ENCODE measurements at regions not wholly inside any gene's neighbourhood (a gene's known extent, or its start where the extent isn't known, plus 50 kb on each side); places are given as distances from the start of the nearest gene placed in this dataset.

GRCh38 chr1:212155219-212155618 lies 119.7 kb downstream of the DTL start:
- intact Hi-C loops (cut with micrococcal nuclease), result loop anchor here (10.0 kb wide), 1 partner anchor 80 kb away; no protein-coding TSS in a partner anchor
- ChIA-PET CTCF (ENCODE audit: low intra/inter-chr PET ratio) (no interaction called here), POLR2A (no interaction called here)
- Histone ChIP-seq H3K27ac (ENCODE audit: extremely low read depth, low read depth, low read length) (peak overlapping the region; percentile 31; the same call in 2 of the 3 replicates), H3K9me3 (replicated peaks; ENCODE audit: control insufficient read depth, insufficient read depth, low read depth, low read length) (no peaks in the 10 kb centered on the region; the same call in 1 of the 2 replicates), H4K20me1 (replicated peaks; ENCODE audit: control insufficient read depth, insufficient read depth, low read length) (no peaks in the 10 kb centered on the region), H3K4me1 (replicated peaks in 1 of 2; ENCODE audit: control insufficient read depth in 2 of 2, insufficient read depth in 2 of 2, low read length in 2 of 2) (peaks cover 44 to 53% of the 10 kb centered on the region in 2 experiments), H3K9ac (ENCODE audit: insufficient read depth in 1 of 2, low read depth in 2 of 2, low read length in 2 of 2) (no peak overlapping the region), H3K4me3 (no peak overlapping the region), H3K4me2 (ENCODE audit: insufficient read depth, low read length) (no peak overlapping the region), H3K36me3 (ENCODE audit: control insufficient read depth, insufficient read depth, low read length) (no peaks in the 10 kb centered on the region), H3K27me3 (ENCODE audit: control insufficient read depth in 2 of 2, insufficient read depth in 2 of 2, low read length in 2 of 2) (no peaks in the 10 kb centered on the region), H3K79me2 (ENCODE audit: control insufficient read depth, insufficient read depth, low read length) (no peaks in the 10 kb centered on the region), H2AFZ (ENCODE audit: low read depth, low read length) (no peak overlapping the region; the same call in 1 of the 2 replicates), H3K9me1 (ENCODE audit: control insufficient read depth, insufficient read depth, low read length) (no peaks in the 10 kb centered on the region)
- in situ Hi-C loops (cut with MboI), result no loop called here
- no peak for DNase-seq (ENCODE audit: extremely low read depth in 1 of 4, low spot score in 3 of 4)
- no peak for ATAC-seq
- TF ChIP-seq NCOA1 (IDR thresholded peaks at IDR 0.05; ENCODE audit: low read depth), result no peak
- no peak for TF ChIP-seq RBM17 (IDR thresholded peaks at IDR 0.05; ENCODE audit: borderline replicate concordance, low read depth, low read length)
- 0 out of 2 replicates have a peak, but pooled peaks have one; percentile 11 for TF ChIP-seq ZNF592 (IDR thresholded peaks at IDR 0.05)
- no peak for TF ChIP-seq SPI1 (IDR thresholded peaks at IDR 0.05; ENCODE audit: borderline replicate concordance, low read depth, low read length)
- FAIRE-seq, result no peak
- no TSS peak for BruUV-seq (replicated peaks)
